SIG-M5 treated with dmso at 0.1 percent for 504 hours (cell line): ENCODE measurements at regions not wholly inside any gene's neighbourhood (a gene's known extent, or its start where the extent isn't known, plus 50 kb on each side); places are given as distances from the start of the nearest gene placed in this dataset.
"Not testable (repeated sequence)": the region's sequence is repeated elsewhere in the genome, so short reads cannot be mapped to it uniquely, and the experiment has no call there.

ENCODE experiments used
- DNase-seq: peaks from one replicate; lab custom pipeline; 2025; ENCODE audit not compliant: unreplicated experiment; lab: John Stamatoyannopoulos, UW

DNA sequence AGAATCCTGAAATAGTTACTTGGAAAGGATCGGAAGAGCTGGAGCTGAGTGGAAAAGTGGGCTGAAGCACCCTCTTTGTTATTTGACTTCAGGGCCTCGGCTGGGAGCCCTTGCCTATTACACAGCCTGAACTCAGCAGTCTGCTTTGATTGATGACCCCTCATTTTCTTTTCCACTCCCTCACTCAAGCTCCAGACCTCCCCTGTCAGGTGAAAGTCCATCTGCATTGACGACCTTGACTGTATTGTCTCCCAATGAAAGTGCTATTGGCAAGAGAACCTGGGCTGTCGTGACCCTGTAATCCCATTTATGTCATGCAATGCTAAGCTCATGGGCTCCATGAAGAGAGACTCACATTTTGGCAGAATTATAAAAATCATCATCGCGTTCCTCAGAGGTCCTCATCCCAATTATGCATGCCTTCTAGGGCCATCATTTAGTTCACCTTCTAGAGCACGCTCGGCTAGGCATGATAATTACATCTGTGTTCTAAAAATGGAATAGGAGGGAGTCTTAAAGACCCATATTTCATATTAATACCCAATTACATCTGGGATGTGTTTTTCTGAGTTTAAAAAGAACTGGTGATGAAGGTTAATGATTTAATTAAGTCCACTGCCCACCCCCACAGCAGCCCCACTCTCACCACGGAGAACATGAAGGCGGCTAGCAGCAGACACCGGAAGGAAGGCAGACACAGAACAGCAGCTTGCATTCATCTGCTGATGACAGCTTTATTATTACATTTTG, 472.5 kb downstream of the PID1 start:
- no peak for DNase-seq

DNA sequence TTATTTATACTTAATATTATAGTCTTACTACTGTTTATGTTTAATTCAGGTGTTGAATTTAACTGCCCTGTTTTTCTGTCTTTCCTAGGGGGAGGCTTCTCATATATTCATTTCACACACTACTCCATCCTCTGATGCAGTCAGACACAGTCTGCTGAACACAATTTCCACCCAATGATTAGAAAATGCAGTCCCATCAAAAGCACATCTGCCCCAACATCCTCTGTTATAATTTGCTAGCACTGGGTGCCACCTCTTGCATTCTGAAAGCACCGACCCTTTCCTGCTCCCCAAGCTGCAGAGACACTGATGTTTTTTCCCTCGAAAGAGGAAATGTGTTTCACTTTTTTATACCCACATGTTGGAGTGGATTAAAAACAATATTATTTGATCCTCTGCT, 474.7 kb downstream of the PID1 start:
- DNase-seq = no peak

DNA sequence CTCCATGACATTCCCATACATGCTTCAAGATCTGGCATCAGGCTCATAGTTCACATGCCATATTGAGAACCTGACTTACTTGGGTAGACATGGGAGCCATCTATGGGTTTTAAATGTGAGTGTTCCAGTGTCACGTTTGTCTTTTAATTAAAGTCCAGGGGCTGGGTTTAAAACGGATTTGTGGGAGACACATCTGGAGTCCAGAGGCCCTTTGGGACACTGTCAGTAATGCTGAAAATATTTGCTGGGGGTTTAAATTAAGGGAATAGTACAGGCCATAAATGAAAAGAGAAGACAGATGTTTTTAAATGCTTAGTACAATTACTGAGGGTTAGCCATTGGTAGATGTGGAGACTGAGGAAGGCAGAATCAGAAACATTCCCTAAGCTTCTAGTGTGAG, 478.0 kb downstream of the PID1 start:
- no peak for DNase-seq

GRCh38 chr2:228786901-228787300, 484.2 kb downstream of the PID1 start:
- no peak for DNase-seq

DNA sequence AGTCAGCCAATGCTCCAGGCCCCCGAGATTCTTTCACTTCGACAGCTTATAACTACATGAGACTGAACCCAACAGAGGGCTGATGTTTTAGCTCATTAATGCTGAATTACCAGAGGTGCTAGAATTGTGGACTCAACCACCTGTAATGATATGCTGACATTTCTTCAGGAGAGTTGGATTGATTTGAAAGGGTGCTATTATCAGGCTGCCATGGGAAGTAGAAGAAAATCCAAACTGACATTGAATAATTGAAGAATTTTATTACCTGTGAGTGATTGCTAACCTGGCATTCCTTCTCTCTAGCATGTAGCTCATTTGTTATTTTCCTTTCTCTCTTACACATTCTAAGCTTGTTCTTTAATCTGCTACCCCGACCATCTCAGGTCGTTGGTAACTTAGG, 488.8 kb downstream of the PID1 start:
- DNase-seq = no peak

GRCh38 chr2:228777855-228778355, 493.2 kb downstream of the PID1 start:
- no peak for DNase-seq

DNA sequence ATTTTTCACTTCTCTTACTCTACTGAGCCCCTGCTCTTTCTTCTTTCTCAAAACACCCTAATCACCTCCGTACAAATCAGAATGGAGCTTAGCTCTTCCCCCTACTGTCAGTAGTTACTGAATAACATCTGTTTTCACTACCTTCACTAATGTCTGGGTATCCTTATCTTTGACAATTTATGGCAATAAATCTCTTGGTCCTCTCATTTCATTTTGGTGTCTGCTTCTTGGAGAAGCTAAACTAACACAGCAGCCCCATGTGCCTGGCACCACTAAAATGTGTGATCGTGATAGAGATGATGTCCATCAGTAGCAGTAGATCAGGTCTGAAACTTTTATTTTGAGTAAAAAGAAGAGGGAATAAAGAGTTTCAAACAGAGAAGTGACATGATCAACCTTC, 496.5 kb downstream of the PID1 start:
- no peak for DNase-seq

DNA sequence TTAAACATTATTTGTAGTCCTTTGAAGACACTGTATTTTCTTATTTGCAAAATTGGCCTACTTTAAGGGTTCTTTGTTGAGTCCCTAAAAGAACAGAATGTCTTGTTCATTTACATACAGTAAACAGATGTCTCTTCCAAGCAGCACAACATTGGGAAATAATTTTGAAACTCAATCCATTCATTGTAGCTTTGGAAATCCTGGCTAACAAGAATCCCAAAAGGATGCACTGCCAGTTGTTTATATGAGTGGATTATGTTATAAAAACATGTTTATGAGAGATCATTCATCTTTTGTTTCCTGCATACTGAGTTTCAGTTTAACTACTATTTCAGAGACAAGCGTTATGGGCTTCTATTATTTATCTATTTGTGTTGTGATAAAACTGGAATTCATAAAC, 499.3 kb downstream of the PID1 start:
- no peak for DNase-seq

DNA sequence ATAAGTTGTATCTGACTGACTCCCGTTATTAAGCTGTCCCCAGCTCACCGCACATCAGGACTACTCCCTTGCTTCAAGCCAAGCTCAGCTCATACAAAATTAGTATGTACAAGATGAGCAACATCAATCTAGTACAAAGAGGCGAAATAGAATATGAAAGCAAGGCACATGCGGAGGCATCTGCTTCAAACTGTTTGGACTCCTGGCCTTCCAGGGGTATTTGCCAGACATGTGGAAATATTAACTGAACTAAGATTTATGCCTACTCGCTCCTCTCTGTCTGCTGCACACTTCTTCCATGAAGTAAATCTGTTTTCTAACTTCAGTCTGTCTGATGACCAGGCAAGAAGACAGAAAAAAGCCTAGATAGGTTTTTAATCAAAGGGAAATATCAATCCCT, 499.8 kb downstream of the PID1 start:
- DNase-seq = no peak

- no peak for DNase-seq
Measured at GRCh38 chr2:228768818-228769217, 502.3 kb downstream of the PID1 start.

- not testable (repeated sequence) for DNase-seq
Measured at GRCh38 chr2:228768141-228768540, 502.9 kb downstream of the PID1 start.

DNA sequence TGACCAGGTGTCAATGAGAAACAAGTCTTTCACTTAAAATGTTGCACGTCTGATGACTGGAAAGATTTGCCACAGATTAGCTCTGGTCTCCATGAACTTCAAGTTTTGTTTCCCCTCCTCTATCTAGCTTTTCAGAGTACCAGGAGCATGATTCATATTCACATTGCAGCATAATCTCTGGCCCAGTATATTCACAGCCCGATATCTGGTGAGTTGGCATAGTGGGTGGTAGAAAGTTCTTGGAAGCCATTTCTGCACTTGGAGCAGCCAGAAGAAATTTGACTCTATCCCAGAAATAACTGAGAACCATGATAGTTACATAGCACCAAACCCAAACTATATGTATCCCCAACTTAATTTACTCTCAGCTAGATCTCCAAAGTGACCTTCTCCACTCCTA, 503.9 kb downstream of the PID1 start:
- no peak for DNase-seq

DNA sequence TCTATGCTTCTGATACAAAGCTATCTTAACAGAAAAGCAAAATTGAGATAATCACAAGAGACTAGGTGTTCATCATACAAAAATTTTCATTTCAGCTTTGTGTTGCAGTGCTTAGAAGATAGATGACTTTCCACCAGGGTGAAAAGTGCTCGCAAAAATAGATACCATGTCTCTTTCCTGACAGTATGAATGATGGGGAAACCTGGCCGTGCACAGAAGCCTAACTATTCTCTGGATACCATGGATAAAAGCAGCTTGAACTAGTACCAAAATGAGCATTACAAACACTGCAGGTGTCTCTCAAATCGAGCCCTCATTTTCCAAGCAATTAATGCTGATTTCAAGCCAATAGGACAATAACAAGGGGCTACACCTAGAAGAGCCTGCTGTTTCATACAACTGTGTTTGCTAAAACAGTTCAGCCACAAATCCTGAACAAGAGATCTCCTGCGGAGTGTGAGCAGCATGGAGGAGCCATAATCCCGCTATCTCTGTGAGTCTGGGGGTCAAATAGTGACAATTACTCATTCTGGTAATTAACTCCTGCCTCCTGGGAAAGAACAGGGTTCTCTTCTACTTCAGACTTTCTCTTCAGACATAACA, 507.6 kb downstream of the PID1 start:
- no peak for DNase-seq

DNA sequence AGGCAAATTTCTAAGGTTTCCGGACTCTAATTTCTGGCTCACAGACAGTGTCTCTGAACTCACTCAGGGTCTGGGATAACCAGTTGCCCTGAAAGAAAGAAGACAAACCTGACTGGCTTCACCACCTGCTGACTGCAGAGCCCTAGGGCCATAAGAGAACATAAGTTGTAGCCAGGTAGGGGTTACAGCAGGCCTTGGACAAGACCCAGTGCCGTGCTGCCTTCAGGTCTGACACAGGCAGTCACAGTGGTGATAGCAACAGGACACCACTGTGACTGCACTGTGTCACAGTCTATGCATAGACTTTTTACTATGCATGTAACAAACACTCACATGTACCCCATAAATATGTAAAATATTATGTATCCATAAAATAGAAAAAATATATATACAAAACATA, 508.5 kb downstream of the PID1 start:
- DNase-seq = no peak

- not testable (repeated sequence) for DNase-seq
Measured at GRCh38 chr2:228755661-228756060, 515.4 kb downstream of the PID1 start.

DNA sequence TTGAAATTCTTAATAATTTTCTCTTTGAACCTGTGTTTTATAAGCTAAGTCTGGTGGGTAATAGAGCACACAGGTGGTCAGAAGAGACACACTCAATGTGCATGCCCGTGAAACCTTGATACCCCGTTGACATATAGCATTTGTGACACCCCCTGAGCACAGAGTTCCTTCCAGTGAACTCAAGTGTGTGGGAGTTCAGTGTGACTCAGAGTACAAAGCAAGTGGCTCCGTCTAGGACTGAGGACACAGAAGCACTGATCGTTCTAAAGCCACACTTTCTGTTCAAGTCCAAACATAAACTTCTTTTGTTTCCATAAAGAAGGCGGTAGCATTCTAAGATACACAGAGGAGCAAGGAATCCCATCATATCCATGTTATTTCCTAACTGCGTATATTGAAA, 523.6 kb downstream of the PID1 start:
- no peak for DNase-seq

GRCh38 chr2:228738671-228739380, 532.3 kb downstream of the PID1 start:
- DNase-seq = no peak

DNA sequence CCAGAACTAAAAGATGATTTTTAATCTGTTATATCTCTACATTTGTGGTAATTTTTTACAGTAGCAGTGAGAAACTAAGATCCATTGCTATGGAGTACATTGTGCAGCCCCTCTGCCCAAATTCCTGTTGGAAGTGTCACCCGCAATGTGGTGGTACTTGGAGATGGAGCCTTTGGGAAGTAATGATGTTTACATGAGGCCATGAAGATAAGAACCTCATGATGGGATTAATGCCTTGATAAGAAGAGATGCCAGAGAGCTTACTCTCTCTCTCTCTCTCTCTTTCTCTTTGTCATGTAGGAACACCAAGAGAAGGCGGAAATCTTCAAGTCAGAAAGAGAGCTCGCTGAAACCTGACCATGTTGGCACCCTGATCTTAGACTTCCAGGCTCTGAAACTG, 535.4 kb downstream of the PID1 start:
- DNase-seq = no peak

- DNase-seq = no peak
Measured at GRCh38 chr2:228731517-228731916, 539.6 kb downstream of the PID1 start.

DNA sequence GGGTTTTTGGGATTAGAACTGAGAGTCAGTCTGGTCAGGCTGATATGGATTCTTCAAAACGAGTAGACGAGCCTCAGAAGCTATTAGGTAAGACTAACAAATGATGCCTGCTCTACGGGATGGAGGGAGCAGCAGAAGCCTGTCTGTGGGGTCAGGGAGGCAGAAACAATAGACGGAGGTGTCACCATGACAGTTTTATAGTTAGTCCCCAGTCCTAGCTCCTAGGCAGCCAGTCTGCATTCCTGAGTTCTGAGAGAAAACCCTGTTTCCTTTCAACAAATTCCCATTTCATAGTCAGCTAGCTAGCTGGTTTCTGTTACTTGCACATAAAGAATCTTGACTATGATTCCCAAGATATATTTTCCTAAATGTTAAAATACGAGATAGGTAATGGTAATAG, 542.1 kb downstream of the PID1 start:
- no peak for DNase-seq

DNA sequence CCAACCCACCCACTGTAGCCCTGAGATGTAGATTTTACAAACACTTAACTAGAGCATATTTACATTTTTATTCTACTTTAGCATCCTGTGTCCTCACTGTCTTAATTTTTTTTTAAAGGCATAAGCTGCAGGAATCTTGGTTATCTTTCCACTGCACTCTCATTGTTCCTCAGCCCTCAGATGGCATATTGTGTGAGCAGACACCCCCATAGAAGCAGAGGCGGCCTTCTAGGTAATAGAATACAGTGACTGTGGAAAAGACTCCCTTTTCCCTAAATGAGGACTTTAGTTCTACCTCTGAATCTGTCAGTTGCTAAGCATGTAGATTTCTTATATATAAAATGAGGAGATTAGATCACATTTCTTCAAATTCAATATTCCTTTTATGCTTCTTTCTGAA, 543.5 kb upstream of the SPHKAP start:
- no peak for DNase-seq

DNA sequence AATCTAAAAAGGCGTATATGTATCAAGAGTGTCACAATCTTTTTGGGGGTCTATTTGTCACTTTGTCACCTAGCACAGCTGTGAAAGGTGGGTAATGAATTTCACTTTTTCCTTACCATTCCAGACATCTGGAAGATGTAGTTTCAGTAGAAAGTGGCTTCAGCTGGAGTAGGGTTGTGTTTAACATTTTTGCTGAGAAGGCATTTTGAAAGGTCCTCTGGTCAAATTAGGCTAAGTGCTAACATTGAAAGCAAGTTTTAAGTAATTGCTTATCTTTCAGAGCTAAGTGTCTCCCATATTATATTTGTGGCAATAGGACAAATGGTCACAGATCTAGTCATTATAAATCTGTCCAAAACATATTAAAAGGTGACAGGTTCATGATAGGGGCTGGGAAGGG, 542.1 kb upstream of the SPHKAP start:
- DNase-seq = no peak
